ENCODE measurements at regions not wholly inside any gene's neighbourhood (a gene's known extent, or its start where the extent isn't known, plus 50 kb on each side); places are given as distances from the start of the nearest gene placed in this dataset.

- TF ChIP-seq L3MBTL2 (conservative IDR thresholded peaks at IDR 0.05): no peak
- TF ChIP-seq ZNF384 (IDR thresholded peaks at IDR 0.05): no peak
- TF ChIP-seq TARDBP (IDR thresholded peaks at IDR 0.05): no peak
- TF ChIP-seq PKNOX1 (IDR thresholded peaks at IDR 0.05): no peak
- TF ChIP-seq SP1 (IDR thresholded peaks at IDR 0.05): no peak
- no peak for TF ChIP-seq ARNT (IDR thresholded peaks at IDR 0.05)
- no peak for TF ChIP-seq NFRKB (IDR thresholded peaks at IDR 0.05)
Observed at GRCh38 chr12:53824001-53824712, 72.4 kb upstream of the CISTR start.

Data from HEK293T (cell line).